Fibroblast of skin of abdomen (primary cell): ENCODE measurements at regions not wholly inside any gene's neighbourhood (a gene's known extent, or its start where the extent isn't known, plus 50 kb on each side); places are given as distances from the start of the nearest gene placed in this dataset.
"Not testable (repeated sequence)": the region's sequence is repeated elsewhere in the genome, so short reads cannot be mapped to it uniquely, and the experiment has no call there.

ENCODE experiments used
- DNase-seq: peaks from one replicate; pipeline ENCODE4 v3.0.0-alpha.2; 2013

DNA sequence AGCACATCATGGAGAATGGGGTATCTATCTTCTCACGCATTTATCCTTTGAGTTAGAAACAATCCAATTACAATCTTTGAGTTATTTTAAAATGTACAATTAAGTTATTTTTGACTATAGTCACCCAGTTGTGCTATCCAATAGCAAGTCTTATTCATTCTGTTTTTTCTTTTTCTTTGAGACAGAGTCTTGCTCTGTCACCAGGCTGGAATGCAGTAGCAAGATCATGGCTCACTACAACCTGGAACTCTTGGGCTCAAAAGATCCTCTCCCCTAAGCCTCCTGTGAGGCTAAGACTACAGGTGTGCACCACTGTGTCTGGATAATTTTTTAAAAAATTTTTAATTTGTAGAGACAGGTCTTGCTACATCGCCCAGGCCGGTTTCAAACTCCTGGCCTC, 201.5 kb upstream of the ZNF217 start:
- peak; percentile 61 for DNase-seq

DNA sequence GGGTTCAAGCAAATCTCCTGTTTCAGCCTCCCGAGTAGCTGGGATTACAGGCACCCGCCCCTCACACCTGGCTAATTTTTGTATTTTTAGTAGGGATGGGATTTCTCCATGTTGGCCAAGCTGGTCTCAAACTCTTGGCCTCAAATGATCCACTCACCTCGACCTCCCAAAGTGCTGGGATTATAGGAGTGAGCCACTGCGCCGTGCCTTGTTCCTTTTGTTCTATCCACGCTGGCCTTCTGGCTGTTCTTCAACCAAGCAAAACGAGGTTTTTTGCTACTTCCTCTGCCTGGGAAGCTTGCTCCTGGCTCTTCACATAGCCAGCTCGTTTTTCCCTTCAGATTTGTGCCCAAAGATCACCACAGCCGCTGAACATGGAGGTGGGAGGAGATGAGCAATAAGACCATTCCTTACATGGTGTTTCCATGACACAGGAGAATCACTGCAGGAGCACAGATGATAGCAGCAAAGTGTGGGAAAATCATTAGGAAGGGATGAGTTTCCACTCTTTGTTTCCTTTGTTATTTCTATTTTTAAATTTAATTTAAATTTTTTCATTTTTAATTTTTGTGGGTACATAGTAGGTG, 201.0 kb upstream of the ZNF217 start:
- peak; percentile 45 for DNase-seq

DNA sequence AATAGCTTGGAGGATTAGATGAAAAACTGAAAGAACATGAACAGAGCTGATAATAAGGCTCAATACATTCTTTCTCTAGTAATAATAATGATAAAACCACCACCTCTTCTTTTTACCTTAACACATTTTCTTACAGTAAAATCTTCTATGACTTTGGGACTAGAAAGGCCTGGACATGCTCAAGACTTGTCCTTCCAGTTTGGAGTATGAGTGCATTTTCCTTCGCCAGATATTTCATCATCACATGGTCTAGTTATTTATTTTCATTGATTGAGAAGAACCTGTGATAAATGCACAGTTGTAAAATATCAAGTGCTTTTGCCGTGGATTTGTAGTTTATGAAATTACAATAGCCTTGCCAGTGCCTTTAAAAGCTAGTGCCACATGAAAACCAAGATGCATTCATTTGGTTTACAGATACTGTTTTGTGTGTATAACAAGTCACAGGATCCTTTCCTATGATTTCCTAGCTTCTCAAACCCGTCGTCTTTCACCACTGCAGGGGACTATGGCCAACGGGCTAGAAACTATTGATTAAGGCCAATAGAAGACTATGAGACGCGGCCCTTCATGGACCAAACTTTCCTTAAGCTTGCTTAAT, 200.2 kb upstream of the ZNF217 start:
- no peak for DNase-seq

DNA sequence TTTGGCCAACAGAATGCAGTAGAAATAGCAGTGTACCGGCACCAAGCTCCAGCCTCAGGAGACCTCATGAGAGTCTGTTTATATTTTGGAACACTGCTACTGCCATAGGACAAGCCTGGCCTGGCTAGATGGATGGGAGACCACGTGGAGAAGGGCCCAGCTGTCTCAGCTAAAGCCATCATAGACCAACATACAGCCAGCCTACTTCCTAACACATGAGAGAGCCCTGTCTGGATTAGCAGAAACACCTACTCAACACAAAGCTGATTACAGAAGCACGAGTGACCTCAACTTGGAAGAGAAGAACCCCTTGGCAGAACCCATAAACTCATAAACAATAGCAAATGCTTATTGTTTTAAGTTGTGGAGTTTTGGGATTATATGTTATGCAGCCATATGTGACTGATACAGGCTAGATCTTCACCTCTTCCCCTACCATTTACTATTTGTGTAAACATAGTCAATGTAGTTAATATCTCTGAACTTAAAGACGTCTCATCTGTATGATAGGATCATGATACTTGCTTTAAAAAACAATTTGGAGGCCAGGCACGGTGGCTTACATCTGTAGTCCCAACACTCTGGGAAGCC, 199.4 kb upstream of the ZNF217 start:
- DNase-seq, result no peak

DNA sequence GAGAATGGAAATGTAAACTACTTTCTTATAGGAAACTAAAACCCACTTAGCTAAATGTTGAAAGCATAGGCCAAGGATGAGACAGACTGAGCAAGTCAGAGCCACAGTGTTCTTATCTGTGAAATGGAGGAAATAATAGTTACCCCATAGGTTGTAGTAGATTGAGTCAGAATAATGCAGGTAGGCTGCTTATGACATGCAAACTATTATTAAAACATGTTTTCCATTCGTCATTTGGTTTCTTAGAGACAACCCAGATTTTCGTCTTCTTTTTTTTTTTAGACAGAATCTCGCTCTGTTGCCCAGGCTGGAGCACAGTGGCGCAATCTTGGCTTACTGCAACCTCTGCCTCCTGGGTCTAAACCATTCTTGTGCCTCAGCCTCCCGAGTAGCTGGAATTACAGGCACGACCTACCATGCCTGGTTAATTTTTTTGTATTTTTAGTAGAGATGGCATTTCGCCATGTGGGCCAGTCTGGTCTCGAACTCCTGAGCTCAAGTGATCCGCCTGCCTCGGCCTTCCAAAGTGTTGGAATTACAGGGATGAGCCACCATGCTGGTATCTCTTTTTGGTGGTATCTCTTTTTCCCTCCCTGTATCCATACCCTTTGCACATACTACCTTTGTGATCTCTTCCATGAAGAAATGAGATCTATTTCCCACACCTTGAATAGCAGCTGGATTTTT, 196.5 kb upstream of the ZNF217 start:
- DNase-seq, result no peak

DNA sequence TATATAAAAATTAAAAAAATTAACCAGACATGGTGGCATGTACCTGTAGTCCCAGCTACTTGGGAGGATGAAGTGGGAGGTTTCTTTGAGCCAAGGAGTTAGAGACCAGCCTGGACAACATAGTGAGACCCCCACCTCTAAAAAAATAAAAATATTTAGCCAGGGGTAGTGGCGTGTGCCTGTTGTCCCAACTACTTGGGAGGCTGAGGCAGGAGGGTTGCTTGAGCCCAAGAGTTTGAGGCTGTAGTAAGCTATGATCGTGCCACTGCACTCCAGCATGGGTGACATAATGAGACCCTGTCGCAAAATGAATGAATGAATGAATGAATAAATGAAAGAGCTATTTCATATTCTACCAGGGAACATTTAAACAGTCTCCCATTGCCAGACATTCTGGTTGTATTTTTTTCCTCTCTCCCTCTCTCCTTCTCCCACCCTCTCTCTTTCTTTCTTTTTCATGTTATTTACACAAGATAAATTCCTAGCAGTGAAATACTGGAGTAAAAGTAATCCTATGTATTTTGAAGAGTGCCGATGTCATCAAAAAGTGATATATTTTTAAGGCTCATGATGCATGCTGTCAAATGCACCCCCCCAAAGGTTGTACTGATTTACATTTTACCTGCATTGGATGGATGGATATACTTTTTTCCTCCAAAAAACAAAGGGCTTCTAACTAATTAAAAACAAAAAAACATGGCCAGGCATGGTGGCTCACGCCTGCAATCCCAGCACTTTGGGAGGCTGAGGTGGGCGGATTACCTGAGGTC, 194.8 kb upstream of the ZNF217 start:
- DNase-seq, result no peak

DNA sequence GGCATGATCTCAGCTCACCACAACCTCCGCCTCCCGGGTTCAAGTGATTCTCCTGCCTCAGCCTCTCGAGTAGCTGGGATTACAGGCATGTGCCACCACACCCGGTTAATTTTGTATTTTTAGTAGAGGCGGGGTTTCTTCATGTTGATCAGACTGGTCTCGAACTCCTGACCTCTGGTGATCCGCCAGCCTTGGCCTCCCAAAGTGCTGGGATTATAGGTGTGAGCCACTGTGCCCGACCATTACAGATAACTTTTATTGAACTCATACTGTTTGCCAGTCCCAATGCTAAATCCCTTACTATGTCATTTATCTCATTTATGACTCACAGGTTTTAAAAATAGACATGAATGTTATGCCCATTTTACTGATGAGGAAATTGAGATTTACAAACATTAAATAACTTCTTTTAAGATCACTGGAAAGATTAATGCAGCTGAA, 193.9 kb upstream of the ZNF217 start:
- DNase-seq, result not testable (repeated sequence)

DNA sequence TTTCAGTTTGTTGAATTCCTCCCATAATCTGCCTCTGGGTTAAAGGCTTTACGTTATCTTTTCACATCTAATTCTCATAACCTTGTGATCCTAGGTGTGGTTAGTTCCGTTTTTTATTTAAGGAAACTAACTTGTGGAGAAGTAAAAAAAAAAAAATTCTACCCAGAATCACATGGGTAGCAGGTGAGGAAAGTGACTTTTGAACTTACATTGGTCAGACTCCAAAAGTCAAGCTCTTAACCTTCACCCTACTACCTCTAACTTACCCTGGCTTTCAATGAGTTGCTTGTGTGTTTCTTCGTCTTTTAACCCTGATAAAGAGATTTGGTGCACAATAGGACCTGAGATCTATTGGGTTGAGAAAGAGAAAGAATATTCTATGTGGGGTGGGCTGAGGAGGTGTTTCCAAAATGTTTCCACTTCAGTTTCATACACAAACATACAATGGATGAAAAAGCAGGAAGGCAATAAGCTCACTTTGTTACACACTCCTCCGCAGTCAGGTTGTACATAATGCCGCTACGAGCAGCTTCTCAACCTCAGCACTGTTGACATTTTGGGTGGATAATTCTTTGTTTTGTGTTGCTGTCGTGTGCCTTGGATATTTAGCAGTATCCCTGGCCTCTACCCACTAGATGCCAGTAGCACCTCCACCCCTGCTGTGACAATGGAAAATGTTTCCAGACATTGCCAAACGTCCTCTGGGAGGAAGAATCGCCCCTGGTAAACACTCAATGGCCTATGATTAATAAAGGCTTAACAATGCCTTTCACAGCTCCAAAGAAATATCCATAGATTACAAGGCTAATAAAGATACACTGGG, 193.0 kb upstream of the ZNF217 start:
- DNase-seq, result no peak

DNA sequence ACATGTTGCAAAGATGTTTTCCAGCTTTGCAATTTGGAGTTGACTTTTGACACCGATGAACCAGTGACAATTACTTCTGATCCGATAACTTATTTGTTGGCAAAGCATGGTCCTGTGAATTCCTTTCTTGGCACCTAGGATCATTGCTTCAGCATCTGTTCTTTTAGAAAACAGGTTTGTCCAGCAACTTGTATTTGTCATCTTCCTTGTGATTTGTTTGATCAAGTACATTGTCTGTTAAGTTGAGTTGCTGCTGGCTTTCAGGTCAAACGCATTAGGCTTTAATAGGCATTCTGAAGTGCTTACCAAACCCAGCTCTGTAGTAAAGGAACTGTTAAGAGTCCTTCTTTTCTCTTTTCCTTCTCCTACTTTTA, 192.4 kb upstream of the ZNF217 start:
- no peak for DNase-seq

DNA sequence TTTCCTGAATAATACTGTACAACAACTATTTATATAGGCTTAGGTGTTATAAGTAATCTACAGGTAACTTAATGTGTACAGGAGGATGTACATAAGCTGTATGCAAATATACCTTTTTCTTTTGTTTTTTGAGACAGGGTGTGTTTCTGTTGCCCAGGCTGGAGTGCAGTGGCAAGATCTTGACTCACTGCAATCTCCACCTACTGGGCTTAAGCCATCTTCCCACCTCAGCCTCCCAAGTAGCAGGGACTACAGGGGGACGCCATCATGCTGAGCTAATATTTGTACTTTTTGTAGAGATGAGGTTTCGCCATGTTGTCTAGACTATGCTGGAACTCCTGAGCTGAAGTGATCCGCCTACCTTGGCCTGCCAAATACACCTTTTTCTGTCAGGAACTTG, 191.7 kb upstream of the ZNF217 start:
- no peak for DNase-seq

DNA sequence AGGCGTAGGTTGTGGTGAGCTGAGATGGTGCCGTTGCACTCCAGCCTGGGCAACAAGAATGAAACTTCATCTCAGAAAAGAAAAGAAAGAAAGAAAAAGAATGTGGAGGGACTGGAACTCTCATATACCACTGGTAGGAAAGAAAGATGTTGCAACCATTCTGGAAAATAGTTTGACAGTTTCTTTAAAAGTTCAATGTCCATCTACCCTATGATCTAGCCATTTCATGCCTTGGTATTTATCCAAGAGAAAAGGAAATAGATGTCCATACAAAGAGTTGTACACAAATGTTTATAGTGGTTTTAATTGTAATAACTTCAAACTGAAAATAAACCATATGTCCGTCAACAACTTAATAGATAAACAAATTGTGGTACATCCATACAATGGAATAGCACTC, 190.1 kb upstream of the ZNF217 start:
- DNase-seq, result no peak

DNA sequence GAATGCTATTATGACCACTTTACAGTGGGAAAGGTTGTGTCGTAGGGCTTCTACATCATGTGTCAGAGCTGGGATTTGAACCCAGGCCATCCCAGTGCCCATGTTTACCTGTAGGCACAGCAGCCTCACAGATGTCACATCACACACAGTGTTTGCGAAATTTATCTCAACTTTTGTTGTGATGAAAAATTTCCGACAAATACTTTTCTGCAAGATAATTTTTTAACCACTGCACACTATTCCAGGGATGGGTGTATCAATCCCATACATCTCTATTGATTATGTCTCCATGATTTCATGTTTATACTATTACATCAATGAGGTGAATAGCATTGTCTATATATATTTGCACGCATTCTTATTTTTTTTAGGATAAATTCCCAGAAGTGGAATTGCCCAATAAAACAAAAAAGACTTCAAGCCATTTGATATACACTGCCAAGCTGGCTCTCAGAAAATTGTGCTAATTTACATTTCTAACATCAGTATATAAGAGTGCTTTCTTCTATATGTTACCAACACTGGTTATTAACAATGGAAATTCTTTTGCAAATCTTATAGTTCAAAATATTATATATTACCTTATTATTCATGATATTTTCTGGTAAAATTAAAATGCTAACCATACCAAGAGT, 189.1 kb upstream of the ZNF217 start:
- DNase-seq, result no peak

DNA sequence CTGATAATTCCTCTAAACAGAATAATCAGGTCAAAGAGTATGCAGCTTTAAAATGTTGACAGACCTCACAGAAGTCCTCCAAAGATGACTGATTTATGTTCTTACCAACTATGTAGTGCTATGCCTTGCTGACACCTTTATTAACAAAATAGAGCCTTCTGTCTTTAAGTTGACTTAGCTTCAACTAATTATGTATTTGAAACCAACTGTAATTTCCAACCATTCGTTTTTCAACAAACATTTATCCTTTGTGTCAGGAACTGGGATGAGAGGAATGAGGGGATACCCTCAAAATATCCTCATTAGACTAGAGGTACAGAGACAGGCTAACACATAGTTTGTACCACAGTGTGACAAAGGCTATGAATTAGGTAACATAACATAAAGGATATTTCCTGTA, 186.2 kb upstream of the ZNF217 start:
- DNase-seq, result no peak

DNA sequence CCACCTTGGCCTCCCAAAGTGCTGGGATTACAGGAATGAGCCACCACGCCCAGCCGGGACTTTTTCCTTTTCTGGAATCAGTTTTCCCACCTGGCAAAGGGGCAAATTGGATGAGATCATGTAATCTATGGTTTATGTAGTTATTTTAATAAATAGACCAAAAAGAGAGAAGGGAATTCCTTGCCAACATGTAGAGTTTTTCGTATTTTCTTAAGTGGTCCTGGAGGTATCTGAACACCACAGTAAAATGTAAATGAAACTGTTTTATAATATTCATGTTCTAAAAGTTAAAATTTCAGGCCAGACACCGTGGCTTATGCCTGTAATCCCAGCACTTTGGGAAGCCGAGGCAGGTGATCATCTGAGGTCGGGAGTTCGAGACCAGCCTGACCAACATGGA, 185.1 kb upstream of the ZNF217 start:
- no peak for DNase-seq

DNA sequence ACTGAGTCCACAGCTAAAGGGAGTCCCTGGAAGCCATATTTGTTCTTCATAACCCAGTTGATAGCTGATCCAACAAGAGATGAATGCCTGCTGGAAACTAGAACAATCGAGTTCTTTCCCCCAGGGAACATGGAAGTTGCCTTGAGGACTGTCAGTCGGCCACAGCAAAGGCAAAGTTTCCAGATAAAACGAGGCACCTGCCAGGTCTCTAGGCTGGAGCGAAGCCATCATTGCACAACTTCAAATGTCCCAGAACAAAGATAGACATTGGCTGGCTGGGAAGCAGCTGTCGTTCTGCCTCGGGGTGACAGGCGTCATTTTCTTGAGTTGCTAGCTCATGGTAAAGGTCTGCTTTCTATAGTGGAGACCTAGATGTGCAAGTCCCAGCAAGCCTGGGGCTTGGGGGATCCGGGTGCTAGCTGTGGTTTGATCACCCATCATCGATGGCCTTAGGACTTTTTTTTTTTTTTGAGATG, 184.4 kb upstream of the ZNF217 start:
- DNase-seq, result no peak

DNA sequence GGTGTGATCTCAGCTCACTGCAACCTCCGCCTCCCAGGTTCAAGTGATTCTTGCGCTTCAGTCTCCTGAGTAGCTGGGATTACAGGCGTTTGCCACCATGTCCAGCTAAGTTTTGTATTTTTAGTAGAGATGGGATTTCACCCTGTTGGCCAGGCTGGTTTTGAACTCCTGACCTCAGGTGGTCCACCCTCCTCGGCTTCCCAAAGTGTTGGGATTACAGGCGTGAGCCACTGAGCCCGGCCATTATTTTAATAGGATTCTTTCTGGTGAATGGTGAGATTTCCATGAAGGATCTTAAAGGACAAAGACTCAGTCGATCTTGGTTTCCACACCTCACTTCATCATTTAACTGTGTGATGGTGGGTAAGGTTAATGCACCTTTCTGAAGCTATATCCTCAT, 183.8 kb upstream of the ZNF217 start:
- DNase-seq, result not testable (repeated sequence)

DNA sequence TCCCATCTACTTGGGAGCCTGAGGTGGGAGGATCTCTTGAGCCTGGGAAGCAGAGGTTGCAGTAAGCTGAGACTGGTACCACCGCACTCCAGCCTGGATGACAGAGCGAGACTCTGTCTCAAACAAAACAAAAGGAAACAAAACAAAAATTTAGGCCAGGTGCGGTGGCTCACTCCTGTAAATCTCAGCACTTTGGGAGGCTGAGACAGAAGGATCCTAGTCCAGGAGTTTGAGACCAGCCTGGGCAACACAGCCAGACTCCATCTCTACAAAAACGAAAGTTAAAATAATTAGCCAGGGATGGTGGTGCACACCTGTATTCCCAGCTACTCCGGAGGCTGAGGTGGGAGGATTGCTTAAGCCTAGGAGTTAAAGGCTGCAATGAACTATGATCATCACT, 183.2 kb upstream of the ZNF217 start:
- no peak for DNase-seq

DNA sequence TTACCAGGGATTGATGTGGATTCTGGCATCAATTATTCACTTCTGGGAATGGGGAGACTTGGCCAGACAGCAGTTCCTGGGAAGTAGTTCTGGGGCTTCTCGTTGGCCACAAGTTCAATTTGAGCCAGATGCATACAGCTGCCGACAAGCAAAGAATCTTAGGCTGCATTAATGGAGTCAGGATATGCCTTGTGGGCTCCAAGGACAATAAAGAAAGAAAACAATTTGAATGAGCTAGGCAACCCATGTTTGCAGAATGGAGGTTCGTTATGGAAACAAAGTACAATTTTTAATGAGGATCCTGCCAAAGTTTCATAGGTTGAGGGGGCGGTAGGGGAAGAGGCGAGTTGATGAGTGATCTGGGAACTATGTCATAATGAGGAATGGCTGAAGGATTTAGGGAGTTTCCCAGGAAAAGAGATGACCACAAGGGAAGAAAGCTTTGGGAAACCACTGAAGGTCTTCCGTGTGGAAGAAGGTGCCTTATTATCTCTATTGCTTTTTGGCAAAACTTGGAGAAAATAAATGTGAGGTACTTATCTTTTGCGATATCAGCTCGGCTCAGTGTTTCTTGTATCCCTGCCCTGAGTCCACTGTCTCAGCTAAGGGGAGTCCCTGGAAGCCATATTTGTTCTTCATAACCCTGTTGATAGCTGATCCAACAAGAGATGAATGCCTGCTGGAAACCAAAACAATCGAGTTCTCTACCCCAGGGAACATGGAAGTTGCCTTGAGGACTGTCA, 181.0 kb upstream of the ZNF217 start:
- DNase-seq, result peak; percentile 93

DNA sequence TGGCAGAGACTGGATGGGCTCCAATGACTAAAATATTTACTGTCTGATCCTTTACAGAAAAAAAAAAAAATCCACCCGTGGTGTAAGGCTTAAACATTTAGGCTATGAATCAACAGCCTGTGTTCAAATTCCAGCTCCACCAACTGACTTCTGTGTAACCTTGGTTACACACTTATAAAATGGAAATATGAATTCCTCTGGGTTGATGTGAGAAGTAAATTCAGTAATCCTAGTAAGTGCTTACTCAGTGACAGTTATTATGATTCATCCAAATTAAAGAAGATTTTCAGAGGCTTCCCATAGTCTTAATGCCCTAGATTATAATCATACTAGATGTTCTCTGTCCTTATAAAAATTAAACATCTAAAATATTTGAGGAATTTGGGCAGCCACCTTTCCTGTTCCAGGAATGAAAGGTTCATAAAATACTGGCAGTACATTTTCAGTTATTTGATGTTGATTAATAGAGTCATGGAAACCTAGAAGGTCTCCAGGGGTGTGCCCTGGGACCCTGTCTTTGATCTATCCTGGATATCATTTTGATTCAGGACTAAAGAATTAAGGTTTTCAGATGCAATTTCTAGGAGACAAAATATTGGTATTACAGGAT, 180.3 kb upstream of the ZNF217 start:
- peak; percentile 98 for DNase-seq

DNA sequence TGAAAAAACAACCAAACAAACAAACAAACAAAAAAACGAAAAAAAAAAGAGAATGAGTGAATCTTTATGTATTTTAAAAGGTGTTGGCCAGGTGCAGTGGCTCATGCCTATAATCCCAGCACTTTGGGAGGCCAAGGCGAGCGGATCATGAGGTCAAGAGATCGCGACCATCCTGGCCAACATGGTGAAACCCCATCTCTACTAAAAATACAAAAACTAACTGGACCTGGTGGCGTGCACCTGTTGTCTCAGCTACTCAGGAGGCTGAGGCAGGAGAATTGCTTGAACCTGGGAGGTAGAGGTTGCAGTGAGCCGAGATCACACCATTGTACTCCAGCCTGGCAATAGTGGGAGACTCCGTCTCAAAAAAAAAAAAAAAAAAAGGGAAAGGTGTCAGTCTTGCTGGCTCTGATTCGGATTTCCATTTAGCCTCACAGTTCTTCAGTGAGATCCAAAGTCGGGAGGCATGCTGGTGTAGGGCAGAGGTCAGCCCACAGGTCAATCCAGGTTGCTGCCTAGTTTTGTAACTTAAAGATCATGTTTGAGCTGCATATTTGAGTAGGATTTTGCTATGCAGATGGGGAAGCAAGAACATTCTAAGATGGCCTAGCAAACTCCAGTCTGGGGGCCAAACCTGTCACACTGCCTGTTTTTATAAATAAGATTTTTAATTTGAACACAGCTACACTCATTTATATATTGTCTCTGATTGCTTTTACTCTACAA, 179.6 kb upstream of the ZNF217 start:
- DNase-seq, result not testable (repeated sequence)
